Renal cortical epithelial cell (primary cell): ENCODE measurements at regions not wholly inside any gene's neighbourhood (a gene's known extent, or its start where the extent isn't known, plus 50 kb on each side); places are given as distances from the start of the nearest gene placed in this dataset.
"Not testable (repeated sequence)": the region's sequence is repeated elsewhere in the genome, so short reads cannot be mapped to it uniquely, and the experiment has no call there.

Source experiments
- DNase-seq: peaks from one replicate; pipeline ENCODE4 v3.0.0-alpha.2; 2011; ENCODE audit warnings: low read depth

GRCh38 chr6:79392094-79392493 lies 145.1 kb downstream of the LCA5 start:
- DNase-seq = no peak

DNA sequence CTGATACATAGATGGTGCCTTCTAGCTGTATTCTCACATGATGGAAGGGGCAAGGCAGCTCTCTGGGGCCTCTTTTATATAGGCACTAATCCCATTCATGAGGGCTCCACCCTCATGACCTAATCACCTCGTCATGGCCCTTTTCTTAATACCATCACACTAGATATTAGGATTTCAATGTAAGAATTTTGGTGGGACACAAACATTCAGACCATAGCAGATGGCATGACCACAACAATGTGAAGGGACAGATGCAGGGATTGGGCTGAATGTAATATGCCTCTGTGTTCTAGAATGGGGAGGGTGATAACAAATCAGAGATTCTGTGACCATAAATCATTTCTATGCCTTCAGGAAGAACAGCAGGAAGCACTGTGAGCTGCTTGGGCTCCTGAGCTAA lies 145.8 kb downstream of the LCA5 start:
- no peak for DNase-seq

- peak; percentile 30 for DNase-seq
These were observed 151.3 kb downstream of the LCA5 start for GRCh38 chr6:79385893-79386292.

GRCh38 chr6:79385333-79385732 lies 150.9 kb upstream of the HMGN3 start:
- DNase-seq = no peak

DNA sequence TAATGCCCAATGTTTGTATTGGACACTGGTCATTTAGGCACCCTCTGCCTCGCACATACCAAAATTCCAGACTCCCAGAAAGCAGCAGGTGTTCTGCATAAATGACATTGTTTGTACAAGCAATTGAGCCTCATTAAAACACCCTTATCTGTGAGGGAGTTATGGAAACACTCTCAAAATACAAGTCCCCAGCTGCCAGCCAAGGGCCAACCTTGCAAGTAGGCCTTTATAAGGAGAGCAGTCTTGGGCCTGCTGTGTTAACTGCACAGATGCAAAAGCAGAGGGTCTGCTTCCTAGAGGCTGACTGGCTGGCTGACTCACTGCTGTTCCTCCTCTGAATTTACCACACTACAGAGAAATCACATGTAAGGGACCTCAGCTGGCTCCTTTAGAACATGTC lies 150.4 kb upstream of the HMGN3 start:
- DNase-seq = peak; percentile 47

DNA sequence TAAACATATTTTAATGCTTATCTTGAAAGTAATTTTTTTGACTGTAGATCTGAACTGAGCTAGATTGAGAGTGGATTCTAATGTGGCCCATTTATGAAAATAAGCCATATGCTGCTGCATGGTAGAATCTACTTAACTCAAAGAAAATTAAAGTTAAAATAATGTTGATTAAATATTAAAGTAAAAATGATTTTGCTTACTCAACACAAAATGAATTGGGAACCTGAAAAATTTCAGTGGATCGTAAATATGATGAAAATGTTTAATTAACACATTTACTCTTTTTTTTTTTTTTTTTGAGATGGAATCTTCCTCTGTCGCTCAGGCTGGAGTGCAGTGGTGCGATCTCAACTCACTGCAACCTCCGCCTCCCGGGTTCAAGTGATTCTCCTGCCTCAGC lies 144.5 kb upstream of the HMGN3 start:
- DNase-seq = no peak

GRCh38 chr6:79377888-79378348 lies 143.4 kb upstream of the HMGN3 start:
- DNase-seq = peak; percentile 79

DNA sequence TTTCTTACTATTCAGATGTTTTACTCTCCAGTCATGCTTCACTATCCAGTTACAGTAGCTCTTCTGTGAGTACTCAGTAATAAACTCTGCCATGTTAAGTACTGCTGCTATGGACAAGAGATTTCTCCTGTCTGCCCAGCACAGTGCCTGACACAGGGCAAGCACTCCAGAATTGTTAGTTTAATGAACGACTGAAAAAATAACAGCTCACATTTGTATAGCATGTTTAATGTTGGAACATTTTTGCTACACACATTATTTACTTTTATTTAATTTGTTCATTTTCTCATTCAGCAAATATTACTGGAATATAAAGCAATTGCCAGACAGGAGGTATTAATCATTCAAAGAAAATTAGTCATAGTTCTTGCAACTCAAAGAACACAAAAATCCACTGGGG lies 142.6 kb upstream of the HMGN3 start:
- DNase-seq = peak; percentile 33

DNA sequence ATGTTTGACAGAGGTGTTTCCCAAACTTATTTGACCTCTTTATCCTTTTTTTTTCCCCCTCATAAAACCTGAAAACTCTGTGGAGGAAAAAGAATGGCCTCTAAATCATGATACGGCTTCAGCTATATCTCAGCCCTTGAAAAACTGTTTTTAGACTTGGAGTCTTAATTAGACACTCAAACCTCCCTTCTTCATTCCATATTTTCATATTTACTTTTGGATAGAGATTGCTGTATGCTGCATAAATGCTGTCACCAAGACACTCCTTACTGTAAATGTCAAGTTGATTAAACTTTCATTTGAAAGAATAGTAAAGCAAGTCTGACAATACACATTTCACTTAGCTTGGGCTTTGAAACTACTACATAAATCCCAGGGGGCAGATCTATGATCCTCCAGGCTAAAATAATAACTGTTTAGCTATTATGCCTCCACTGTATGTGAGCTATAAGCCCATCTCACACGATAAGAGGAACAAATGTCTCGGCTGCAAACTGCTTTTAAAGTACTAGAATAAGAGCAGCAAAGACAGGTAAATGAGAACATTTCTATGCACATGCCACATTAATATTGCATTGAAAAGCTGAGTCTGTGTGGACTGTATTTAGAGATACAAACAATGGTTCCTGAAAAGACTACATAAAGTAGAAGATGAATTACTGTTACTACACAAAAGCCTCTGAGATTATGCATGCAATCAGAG lies 141.3 kb upstream of the HMGN3 start:
- DNase-seq = no peak

DNA sequence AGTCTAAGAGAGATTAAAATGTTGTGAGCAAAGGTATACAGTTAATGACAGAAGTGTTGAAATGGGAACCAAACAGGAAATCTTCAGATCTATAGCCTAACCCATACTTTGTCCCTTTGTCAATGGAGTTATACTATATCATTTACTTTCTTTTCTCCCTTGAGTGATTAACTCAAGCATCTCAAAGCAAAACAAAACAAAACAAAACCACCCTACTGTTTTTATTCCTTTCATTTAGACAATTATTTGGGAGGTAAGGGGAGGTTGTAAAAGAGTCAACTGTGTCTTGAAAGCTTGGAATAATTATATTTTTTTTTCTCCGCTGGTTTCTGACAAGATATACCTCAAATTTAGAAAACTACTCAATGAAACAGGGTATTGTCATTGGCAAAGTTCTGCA lies 139.8 kb upstream of the HMGN3 start:
- DNase-seq = no peak

DNA sequence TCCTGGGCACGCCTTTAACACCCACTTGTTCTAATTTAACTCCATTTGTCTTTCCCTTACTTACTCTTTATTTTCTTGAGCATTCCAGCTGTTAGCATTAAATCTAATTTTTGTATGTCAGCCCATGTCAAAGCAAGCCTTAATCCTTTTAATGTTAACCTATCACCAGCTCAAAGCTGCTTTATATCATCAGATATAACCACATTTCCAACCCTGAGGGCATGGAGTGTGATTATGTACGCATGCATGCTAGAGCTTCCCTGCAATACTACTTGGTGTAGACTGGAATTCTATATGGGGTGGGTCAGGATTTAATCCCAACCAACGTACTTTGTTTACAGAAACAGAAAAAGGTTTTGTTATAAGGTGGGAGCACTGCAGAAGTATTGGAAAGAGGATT lies 139.4 kb upstream of the HMGN3 start:
- DNase-seq = peak; percentile 13

DNA sequence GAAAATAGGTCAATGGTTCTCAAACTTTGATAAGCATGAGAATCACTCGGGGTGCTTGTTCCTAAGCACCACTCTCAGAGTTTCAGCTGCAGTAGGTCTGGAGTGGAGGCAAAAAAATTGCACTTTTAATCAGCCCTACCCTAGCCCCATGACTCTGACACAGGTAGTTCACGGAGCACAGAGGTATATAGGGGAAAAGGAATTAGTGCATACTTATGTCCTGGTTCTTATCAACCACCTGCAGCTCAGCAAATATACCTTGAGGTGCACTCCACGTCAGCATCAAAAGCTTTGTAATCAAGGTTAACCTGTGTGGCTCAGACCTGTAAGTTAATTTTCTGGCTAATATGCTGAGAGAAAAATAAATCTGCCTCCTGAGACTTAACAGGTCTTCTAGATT lies 138.8 kb upstream of the HMGN3 start:
- DNase-seq = no peak

- DNase-seq = no peak
These were observed 138.3 kb upstream of the HMGN3 start for GRCh38 chr6:79372757-79373156.

GRCh38 chr6:79369026-79369425 lies 134.5 kb upstream of the HMGN3 start:
- DNase-seq = no peak

DNA sequence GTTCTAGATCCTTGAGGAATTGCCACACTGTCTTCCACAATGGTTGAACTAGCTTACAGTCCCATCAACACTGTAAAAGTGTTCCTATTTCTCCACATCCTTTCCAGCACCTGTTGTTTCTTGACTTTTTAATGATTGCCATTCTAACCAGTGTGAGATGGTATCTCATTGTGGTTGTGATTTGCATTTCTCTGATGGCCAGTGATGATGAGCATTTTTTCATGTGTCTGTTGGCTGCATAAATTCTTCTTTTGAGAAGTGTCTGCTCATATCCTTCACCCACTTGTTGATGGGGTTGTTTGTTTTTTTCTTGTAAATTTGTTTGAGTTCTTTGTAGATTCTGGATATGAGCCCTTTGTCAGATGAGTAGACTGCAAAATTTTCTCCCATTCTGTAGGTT lies 129.0 kb upstream of the HMGN3 start:
- DNase-seq = not testable (repeated sequence)

DNA sequence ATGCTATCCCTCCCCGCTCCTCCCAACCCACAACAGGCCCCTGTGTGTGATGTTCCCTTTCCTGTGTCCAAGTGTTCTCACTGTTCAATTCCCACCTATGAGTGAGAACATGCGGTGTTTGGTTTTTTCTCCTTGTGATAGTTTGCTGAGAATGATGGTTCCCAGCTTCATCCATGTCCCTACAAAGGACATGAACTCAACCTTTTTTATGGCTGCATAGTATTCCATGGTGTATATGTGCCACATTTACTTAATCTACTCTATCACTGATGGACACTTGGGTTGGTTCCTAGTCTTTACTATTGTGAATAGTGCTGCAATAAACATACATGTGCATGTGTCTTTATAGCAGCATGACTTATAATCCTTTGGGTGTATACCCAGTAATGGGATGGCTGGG lies 126.6 kb upstream of the HMGN3 start:
- not testable (repeated sequence) for DNase-seq

- DNase-seq = peak; percentile 53
These were observed 118.7 kb upstream of the HMGN3 start for GRCh38 chr6:79353226-79353625.

DNA sequence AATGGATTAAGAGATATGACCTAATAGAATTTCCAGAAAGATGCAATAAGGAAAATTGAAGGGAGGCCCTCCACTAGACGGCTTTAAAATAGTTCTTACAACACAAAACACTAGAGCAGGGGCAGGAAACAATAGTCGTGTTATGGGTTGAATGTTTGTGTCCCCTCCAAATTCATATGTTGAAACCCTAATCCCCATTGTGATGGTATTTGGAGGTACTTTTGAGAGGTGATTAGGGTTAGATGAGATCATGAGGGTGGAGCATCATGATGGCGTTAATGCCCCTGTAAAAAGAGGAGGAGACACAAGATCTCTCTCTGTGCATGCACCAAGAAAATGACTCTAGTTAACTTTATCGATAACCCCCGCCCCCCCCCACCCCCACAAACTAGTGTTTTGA lies 104.0 kb upstream of the HMGN3 start:
- no peak for DNase-seq

- no peak for DNase-seq
These were observed 100.7 kb upstream of the HMGN3 start for GRCh38 chr6:79335133-79335674.

DNA sequence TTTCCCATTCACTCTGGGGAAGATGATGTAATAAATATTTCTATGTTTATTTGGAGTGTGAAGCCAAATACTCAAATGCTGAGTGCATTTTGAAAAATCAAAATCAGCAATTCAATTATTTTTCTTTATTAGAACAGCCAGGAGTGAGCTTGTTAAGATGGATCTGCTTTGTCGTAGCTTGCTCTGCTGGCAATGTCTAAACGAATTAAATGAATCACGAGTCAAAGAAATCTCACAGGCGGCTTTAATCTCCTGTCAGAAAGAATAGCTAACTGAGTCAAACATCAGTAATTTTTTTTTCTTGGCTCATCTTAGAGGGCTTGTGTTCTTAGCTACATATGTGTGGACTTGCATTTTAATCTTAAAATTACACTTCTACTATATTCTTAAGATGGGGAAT lies 100.2 kb upstream of the HMGN3 start:
- DNase-seq = no peak

- DNase-seq = peak; percentile 66
These were observed 96.2 kb upstream of the HMGN3 start for GRCh38 chr6:79330704-79331103.

DNA sequence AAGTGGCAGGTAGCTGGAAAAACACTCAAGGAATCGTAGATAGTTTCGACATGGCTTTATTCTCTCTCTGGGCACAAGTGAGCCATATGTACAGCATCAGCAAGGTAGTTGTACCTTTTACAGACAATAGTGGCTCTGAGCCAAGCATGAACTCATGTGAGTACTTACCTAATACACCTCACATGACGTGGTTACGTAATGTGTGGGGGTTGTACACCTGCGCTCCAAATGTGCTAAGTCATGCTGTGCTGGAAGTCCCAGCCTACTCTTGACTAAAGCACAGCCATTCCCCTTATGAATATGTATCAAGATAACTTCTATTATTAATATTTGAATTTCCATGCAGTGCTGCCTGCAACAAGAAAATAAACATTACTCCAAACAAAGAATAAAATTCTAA lies 78.8 kb upstream of the HMGN3 start:
- peak; percentile 67 for DNase-seq

- DNase-seq = peak; percentile 71
These were observed 73.0 kb upstream of the HMGN3 start for GRCh38 chr6:79307321-79308036.
